Type B pancreatic cell (in vitro differentiated cells): ENCODE measurements at regions not wholly inside any gene's neighbourhood (a gene's known extent, or its start where the extent isn't known, plus 50 kb on each side); places are given as distances from the start of the nearest gene placed in this dataset.

Experiments
- DNase-seq: peaks from one replicate; pipeline ENCODE4 v3.0.0; 2021; ENCODE audit warnings: mixed read lengths; ENCODE audit not compliant: unreplicated experiment; ENCODE audit errors: extremely low spot score
- H3K27ac Mint-ChIP-seq: 2 replicates; pipeline ENCODE4 v1.8.0; 2021; ENCODE audit warnings: mild to moderate bottlenecking, mixed read lengths
- H3K27me3 Mint-ChIP-seq: 2 replicates; pipeline ENCODE4 v1.8.0; 2021; ENCODE audit warnings: mixed read lengths
- H3K36me3 Mint-ChIP-seq: 2 replicates; pipeline ENCODE4 v1.8.0; 2021; ENCODE audit warnings: mixed read lengths
- H3K4me1 Mint-ChIP-seq: one replicate; pipeline ENCODE4 v1.8.0; 2021; ENCODE audit warnings: mixed read lengths; ENCODE audit not compliant: unreplicated experiment
- H3K4me3 Mint-ChIP-seq: 2 replicates; pipeline ENCODE4 v1.8.0; 2021; ENCODE audit warnings: mild to moderate bottlenecking, mixed read lengths
- H3K9me3 Mint-ChIP-seq: 2 replicates; pipeline ENCODE4 v1.8.0; 2021; ENCODE audit warnings: mixed read lengths
- TF ChIP-seq, protein P1 (sequence below): fragments of 200-600 bp; sonication (generic); conservative IDR thresholded peaks from 2 replicates; pipeline ENCODE4 v1.5.0; 2021; ENCODE audit warnings: antibody characterized with exemption, mild to moderate bottlenecking

DNA sequence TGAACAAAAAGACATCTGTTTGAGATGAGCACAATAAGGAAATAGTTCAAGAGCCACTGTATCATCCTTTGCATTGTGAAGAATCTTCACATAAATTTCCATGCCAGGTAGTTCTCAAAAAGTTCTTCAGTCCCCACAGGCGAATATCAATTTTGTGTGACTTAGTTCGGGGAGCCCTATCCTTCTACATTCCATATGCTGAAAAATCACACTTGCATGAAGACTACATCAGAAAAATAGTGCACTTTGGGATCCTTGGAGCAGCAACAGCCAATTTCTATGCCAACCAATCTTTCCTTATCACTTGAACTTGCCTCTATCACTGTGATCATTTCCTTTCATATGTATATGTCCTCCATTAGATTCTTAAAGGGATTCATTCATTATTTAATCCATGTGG lies 830.6 kb upstream of the POU3F3 start:
- Mint-ChIP-seq H3K36me3 (no peaks in the 10 kb centered on the region), H3K9me3 (no peaks in the 10 kb centered on the region)
- TF ChIP-seq, protein P1, sequence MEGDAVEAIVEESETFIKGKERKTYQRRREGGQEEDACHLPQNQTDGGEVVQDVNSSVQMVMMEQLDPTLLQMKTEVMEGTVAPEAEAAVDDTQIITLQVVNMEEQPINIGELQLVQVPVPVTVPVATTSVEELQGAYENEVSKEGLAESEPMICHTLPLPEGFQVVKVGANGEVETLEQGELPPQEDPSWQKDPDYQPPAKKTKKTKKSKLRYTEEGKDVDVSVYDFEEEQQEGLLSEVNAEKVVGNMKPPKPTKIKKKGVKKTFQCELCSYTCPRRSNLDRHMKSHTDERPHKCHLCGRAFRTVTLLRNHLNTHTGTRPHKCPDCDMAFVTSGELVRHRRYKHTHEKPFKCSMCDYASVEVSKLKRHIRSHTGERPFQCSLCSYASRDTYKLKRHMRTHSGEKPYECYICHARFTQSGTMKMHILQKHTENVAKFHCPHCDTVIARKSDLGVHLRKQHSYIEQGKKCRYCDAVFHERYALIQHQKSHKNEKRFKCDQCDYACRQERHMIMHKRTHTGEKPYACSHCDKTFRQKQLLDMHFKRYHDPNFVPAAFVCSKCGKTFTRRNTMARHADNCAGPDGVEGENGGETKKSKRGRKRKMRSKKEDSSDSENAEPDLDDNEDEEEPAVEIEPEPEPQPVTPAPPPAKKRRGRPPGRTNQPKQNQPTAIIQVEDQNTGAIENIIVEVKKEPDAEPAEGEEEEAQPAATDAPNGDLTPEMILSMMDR: no peak

DNA sequence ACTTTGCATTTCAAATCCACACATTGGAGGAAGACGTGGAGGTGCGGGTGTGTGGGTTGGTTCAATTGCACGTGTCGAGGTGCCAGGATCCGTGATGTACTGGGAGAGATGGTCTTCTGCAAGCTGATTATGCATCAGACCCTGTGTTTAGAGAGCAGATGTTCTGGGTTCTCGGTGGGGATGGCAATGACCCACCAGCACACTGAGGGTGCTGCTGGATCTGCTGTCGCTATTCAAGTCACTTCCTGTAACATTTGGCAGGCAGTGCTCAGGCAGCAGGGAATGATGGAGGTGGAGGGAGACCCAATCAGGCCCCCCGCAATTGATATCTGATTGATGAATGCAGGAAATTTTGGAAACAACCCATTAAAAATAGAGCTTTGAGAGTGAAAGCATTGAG lies 830.1 kb upstream of the POU3F3 start:
- no peak overlapping the region for H3K4me3 Mint-ChIP-seq
- DNase-seq: no peak
- TF ChIP-seq, protein P1: no peak
- H3K36me3 Mint-ChIP-seq: no peaks in the 10 kb centered on the region
- H3K27ac Mint-ChIP-seq: no peak overlapping the region
- peaks cover 7% of the 10 kb centered on the region for H3K4me1 Mint-ChIP-seq
- no peaks in the 10 kb centered on the region for H3K9me3 Mint-ChIP-seq
- peaks cover 44% of the 10 kb centered on the region for H3K27me3 Mint-ChIP-seq

More for the DNA sequence above, 830.6 kb upstream of the POU3F3 start:
- peaks cover 6% of the 10 kb centered on the region for H3K4me1 Mint-ChIP-seq
- H3K27ac Mint-ChIP-seq: no peak overlapping the region
- peaks cover 43% of the 10 kb centered on the region for H3K27me3 Mint-ChIP-seq
- DNase-seq: no peak
- H3K4me3 Mint-ChIP-seq: no peak overlapping the region

GRCh38 chr2:104025295-104025694 lies 828.6 kb upstream of the POU3F3 start:
- Mint-ChIP-seq H3K27ac (no peak overlapping the region), H3K9me3 (no peaks in the 10 kb centered on the region), H3K36me3 (no peaks in the 10 kb centered on the region), H3K27me3 (peaks cover 50% of the 10 kb centered on the region), H3K4me1 (peaks cover 7% of the 10 kb centered on the region), H3K4me3 (no peak overlapping the region)
- TF ChIP-seq, protein P1: no peak
- DNase-seq: no peak

- Mint-ChIP-seq H3K4me3 (no peak overlapping the region), H3K36me3 (no peaks in the 10 kb centered on the region), H3K9me3 (no peaks in the 10 kb centered on the region), H3K27me3 (peaks cover 54% of the 10 kb centered on the region), H3K4me1 (peaks cover 7% of the 10 kb centered on the region), H3K27ac (no peak overlapping the region)
- TF ChIP-seq, protein P1: no peak
- no peak for DNase-seq
Measured at GRCh38 chr2:104026725-104027124, 827.2 kb upstream of the POU3F3 start.

GRCh38 chr2:104027321-104027720 lies 826.6 kb upstream of the POU3F3 start:
- Mint-ChIP-seq H3K4me3 (no peak overlapping the region), H3K27ac (no peak overlapping the region), H3K27me3 (peaks cover 53% of the 10 kb centered on the region), H3K4me1 (peaks cover 7% of the 10 kb centered on the region), H3K9me3 (no peaks in the 10 kb centered on the region), H3K36me3 (no peaks in the 10 kb centered on the region)
- TF ChIP-seq, protein P1: no peak
- DNase-seq: no peak

- Mint-ChIP-seq H3K36me3 (no peaks in the 10 kb centered on the region), H3K9me3 (no peaks in the 10 kb centered on the region), H3K27me3 (peaks cover 49% of the 10 kb centered on the region), H3K4me1 (peaks cover 7% of the 10 kb centered on the region), H3K4me3 (peak overlapping the region; percentile 26), H3K27ac (no peak overlapping the region)
- TF ChIP-seq, protein P1: no peak
- no peak for DNase-seq
Measured at GRCh38 chr2:104028061-104028460, 825.9 kb upstream of the POU3F3 start.
